HG02852 (cell line): ENCODE measurements at regions not wholly inside any gene's neighbourhood (a gene's known extent, or its start where the extent isn't known, plus 50 kb on each side); places are given as distances from the start of the nearest gene placed in this dataset.

ENCODE experiments used
- ATAC-seq: cut with Tn5 transposase; IDR thresholded peaks from one replicate; pipeline ENCODE4 v1.9.1; 2021; ENCODE audit warnings: mild to moderate bottlenecking, moderate library complexity; ENCODE audit not compliant: unreplicated experiment

- no peak for ATAC-seq
Observed at GRCh38 chr12:132439333-132439904, 50.5 kb upstream of the FBRSL1 start.

- ATAC-seq, result no peak
Observed at GRCh38 chr12:132438726-132439125, 51.2 kb upstream of the FBRSL1 start.

GRCh38 chr12:132437943-132438700 is 51.8 kb upstream of the FBRSL1 start:
- no peak for ATAC-seq

GRCh38 chr12:132437252-132437932 is 52.6 kb upstream of the FBRSL1 start:
- ATAC-seq, result no peak

- ATAC-seq, result no peak
Observed at GRCh38 chr12:132436791-132437251, 53.1 kb upstream of the FBRSL1 start.

GRCh38 chr12:132435486-132436187 is 54.3 kb upstream of the FBRSL1 start:
- no peak for ATAC-seq

- no peak for ATAC-seq
Observed at GRCh38 chr12:132433641-132434395, 56.1 kb upstream of the FBRSL1 start.

- no peak for ATAC-seq
Observed at GRCh38 chr12:132432721-132433577, 57.0 kb upstream of the FBRSL1 start.

- ATAC-seq, result no peak
Observed at GRCh38 chr12:132432126-132432705, 57.7 kb upstream of the FBRSL1 start.

GRCh38 chr12:132430838-132431774 is 58.8 kb upstream of the FBRSL1 start:
- ATAC-seq, result no peak

GRCh38 chr12:132429946-132430643 is 59.9 kb upstream of the FBRSL1 start:
- ATAC-seq, result peak; percentile 73

GRCh38 chr12:132429602-132429945 is 60.4 kb upstream of the FBRSL1 start:
- no peak for ATAC-seq

- no peak for ATAC-seq
Observed at GRCh38 chr12:132428936-132429601, 60.9 kb upstream of the FBRSL1 start.

- ATAC-seq, result no peak
Observed at GRCh38 chr12:132427999-132428935, 61.7 kb upstream of the FBRSL1 start.

GRCh38 chr12:132427174-132427768 is 62.7 kb upstream of the FBRSL1 start:
- no peak for ATAC-seq
